ENCODE measurements at regions not wholly inside any gene's neighbourhood (a gene's known extent, or its start where the extent isn't known, plus 50 kb on each side); places are given as distances from the start of the nearest gene placed in this dataset.

- Mint-ChIP-seq H3K4me1 (ENCODE audit: low read depth, unreplicated experiment) (no peaks in the 10 kb centered on the region), H3K9me3 (ENCODE audit: unreplicated experiment) (peaks cover 2% of the 10 kb centered on the region), H3K27me3 (ENCODE audit: unreplicated experiment) (no peaks in the 10 kb centered on the region), H3K36me3 (ENCODE audit: unreplicated experiment) (peaks cover 9% of the 10 kb centered on the region), H3K27ac (ENCODE audit: unreplicated experiment) (no peak overlapping the region), H3K4me3 (ENCODE audit: unreplicated experiment) (no peak overlapping the region)
- TF ChIP-seq CTCF (IDR thresholded peaks at IDR 0.05; ENCODE audit: partially characterized antibody, unreplicated experiment), result no peak
- no peak for DNase-seq
Observed at GRCh38 chr10:83734278-83734677, 405.0 kb upstream of the GHITM start.

DNA sequence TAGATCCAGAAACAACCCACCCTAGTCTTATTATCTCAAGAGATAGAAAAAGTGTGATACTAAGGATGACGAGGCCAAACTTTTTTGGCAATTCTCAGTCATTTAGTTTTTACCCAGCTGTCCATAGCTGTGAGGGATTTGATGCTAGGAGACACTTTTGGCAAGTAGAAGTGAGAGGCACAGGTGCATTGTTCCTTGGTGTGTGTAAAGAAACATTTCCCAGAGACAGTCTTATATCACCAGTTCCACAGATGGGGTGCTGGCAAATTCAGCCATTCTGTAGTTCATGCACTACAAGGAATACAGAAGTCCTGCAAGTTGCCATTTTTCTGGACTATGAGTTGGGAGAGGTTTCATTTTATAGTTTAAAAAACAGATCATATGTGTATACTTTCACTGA lies 403.3 kb upstream of the GHITM start:
- Mint-ChIP-seq H3K9me3 (ENCODE audit: unreplicated experiment) (peaks cover 2% of the 10 kb centered on the region), H3K27me3 (ENCODE audit: unreplicated experiment) (no peaks in the 10 kb centered on the region), H3K4me1 (ENCODE audit: low read depth, unreplicated experiment) (no peaks in the 10 kb centered on the region), H3K27ac (ENCODE audit: unreplicated experiment) (no peak overlapping the region), H3K36me3 (ENCODE audit: unreplicated experiment) (peaks cover 9% of the 10 kb centered on the region), H3K4me3 (ENCODE audit: unreplicated experiment) (no peak overlapping the region)
- DNase-seq, result no peak
- no peak for TF ChIP-seq CTCF (IDR thresholded peaks at IDR 0.05; ENCODE audit: partially characterized antibody, unreplicated experiment)

GRCh38 chr10:83750604-83751003 lies 388.7 kb upstream of the GHITM start:
- no peak for DNase-seq
- Mint-ChIP-seq H3K4me3 (ENCODE audit: unreplicated experiment) (no peak overlapping the region), H3K36me3 (ENCODE audit: unreplicated experiment) (peaks cover 22% of the 10 kb centered on the region), H3K27ac (ENCODE audit: unreplicated experiment) (no peak overlapping the region), H3K27me3 (ENCODE audit: unreplicated experiment) (peaks cover 2% of the 10 kb centered on the region), H3K4me1 (ENCODE audit: low read depth, unreplicated experiment) (no peaks in the 10 kb centered on the region), H3K9me3 (ENCODE audit: unreplicated experiment) (peaks cover 9% of the 10 kb centered on the region)
- TF ChIP-seq CTCF (IDR thresholded peaks at IDR 0.05; ENCODE audit: partially characterized antibody, unreplicated experiment), result no peak

GRCh38 chr10:83753490-83753889 lies 385.8 kb upstream of the GHITM start:
- DNase-seq, result no peak
- H3K9me3 Mint-ChIP-seq (ENCODE audit: unreplicated experiment), result peaks cover 9% of the 10 kb centered on the region
- no peak overlapping the region for H3K4me3 Mint-ChIP-seq (ENCODE audit: unreplicated experiment)
- H3K27me3 Mint-ChIP-seq (ENCODE audit: unreplicated experiment), result no peaks in the 10 kb centered on the region
- H3K27ac Mint-ChIP-seq (ENCODE audit: unreplicated experiment), result no peak overlapping the region
- peaks cover 18% of the 10 kb centered on the region for H3K36me3 Mint-ChIP-seq (ENCODE audit: unreplicated experiment)
- H3K4me1 Mint-ChIP-seq (ENCODE audit: low read depth, unreplicated experiment), result no peaks in the 10 kb centered on the region
- TF ChIP-seq CTCF (IDR thresholded peaks at IDR 0.05; ENCODE audit: partially characterized antibody, unreplicated experiment), result no peak

- H3K4me3 Mint-ChIP-seq (ENCODE audit: unreplicated experiment), result no peak overlapping the region
- peaks cover 23% of the 10 kb centered on the region for H3K36me3 Mint-ChIP-seq (ENCODE audit: unreplicated experiment)
- no peak overlapping the region for H3K27ac Mint-ChIP-seq (ENCODE audit: unreplicated experiment)
- no peaks in the 10 kb centered on the region for H3K4me1 Mint-ChIP-seq (ENCODE audit: low read depth, unreplicated experiment)
- H3K9me3 Mint-ChIP-seq (ENCODE audit: unreplicated experiment), result peaks cover 9% of the 10 kb centered on the region
- H3K27me3 Mint-ChIP-seq (ENCODE audit: unreplicated experiment), result peaks cover 1% of the 10 kb centered on the region
- TF ChIP-seq CTCF (IDR thresholded peaks at IDR 0.05; ENCODE audit: partially characterized antibody, unreplicated experiment), result no peak
- no peak for DNase-seq
Observed at GRCh38 chr10:83754857-83755256, 384.5 kb upstream of the GHITM start.

Measured in glutamatergic neuron (in vitro differentiated cells).